BE2C (cell line): ENCODE measurements at regions not wholly inside any gene's neighbourhood (a gene's known extent, or its start where the extent isn't known, plus 50 kb on each side); places are given as distances from the start of the nearest gene placed in this dataset.
A peak's percentile ranks its signal among the peaks of the same experiment; 100 is the strongest.

Experiments
- DNase-seq: peaks from one replicate; pipeline ENCODE4 v3.0.0-alpha.2; 2020
- H3K27me3 ChIP-seq: fragments of 250-450 bp; sonication (Bioruptor Pico); 2 replicates; pipeline ENCODE4 v1.5.1; 2020; ENCODE audit warnings: mild to moderate bottlenecking
- H3K36me3 ChIP-seq: fragments of 250-450 bp; sonication (Bioruptor Pico); 2 replicates; pipeline ENCODE4 v1.5.1; 2020; ENCODE audit warnings: mild to moderate bottlenecking
- H3K4me1 ChIP-seq: fragments of 250-450 bp; sonication (Bioruptor Pico); 2 replicates; pipeline ENCODE4 v1.5.1; 2020
- H3K4me3 ChIP-seq: 2 replicates; pipeline ENCODE4 v1.5.1; 2011; ENCODE audit warnings: low read depth, low read length
- H3K9me3 ChIP-seq: fragments of 250-450 bp; sonication (Bioruptor Pico); 2 replicates; pipeline ENCODE4 v1.5.1; 2020
- TF ChIP-seq, protein P1 (sequence below): IDR thresholded peaks from 2 replicates; pipeline ENCODE4 v1.5.1; 2012; ENCODE audit warnings: mild to moderate bottlenecking, low read depth, low read length

DNA sequence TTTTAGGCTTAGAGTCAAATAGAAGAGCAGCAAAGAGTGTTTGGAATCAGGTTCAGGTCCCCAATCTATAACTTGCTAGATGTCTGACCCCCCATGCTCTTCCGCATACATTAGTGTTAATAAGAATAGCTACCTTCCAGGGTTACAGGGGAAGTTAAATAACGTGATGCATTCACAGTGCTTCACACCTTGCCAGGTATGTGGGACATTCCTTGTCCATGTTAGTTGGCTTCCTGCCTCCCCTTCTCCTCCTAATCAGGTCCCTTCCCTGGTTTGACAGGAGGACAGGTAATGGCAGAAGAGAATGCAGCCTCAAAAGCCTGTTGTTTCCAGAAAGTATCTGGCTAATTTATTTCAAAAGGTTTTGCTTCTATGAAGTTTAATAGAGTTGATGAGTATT is 248.7 kb downstream of the MID1IP1 start:
- no peak for DNase-seq
- no peaks in the 10 kb centered on the region for H3K36me3 ChIP-seq

DNA sequence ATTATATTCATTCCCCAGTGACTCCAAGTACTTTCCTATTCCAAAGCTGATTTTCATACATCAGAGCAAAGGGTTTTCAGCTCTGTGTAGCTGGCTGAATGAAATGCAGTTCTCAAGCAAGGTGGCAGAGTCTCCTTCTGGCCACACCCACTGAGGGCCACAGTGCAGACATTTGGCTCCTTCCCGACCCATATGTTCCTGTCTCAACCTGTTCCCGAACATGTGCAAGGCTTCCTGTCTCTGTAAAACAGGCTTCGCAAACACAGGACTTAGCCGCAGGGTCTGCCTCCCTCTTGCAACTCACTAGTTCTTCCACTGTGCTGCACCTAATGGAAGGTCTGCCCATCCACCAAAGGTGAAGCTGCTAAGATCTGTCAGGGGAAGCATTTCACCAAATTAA is 249.2 kb downstream of the MID1IP1 start:
- no peaks in the 10 kb centered on the region for H3K4me1 ChIP-seq
- H3K36me3 ChIP-seq, result no peaks in the 10 kb centered on the region
- no peak overlapping the region for H3K4me3 ChIP-seq
- no peaks in the 10 kb centered on the region for H3K9me3 ChIP-seq
- no peak for DNase-seq
- no peaks in the 10 kb centered on the region for H3K27me3 ChIP-seq
- TF ChIP-seq, protein P1, sequence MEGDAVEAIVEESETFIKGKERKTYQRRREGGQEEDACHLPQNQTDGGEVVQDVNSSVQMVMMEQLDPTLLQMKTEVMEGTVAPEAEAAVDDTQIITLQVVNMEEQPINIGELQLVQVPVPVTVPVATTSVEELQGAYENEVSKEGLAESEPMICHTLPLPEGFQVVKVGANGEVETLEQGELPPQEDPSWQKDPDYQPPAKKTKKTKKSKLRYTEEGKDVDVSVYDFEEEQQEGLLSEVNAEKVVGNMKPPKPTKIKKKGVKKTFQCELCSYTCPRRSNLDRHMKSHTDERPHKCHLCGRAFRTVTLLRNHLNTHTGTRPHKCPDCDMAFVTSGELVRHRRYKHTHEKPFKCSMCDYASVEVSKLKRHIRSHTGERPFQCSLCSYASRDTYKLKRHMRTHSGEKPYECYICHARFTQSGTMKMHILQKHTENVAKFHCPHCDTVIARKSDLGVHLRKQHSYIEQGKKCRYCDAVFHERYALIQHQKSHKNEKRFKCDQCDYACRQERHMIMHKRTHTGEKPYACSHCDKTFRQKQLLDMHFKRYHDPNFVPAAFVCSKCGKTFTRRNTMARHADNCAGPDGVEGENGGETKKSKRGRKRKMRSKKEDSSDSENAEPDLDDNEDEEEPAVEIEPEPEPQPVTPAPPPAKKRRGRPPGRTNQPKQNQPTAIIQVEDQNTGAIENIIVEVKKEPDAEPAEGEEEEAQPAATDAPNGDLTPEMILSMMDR, result no peak

More for the DNA sequence above, 248.7 kb downstream of the MID1IP1 start:
- no peaks in the 10 kb centered on the region for H3K4me1 ChIP-seq
- TF ChIP-seq, protein P1, result no peak
- H3K27me3 ChIP-seq, result no peaks in the 10 kb centered on the region
- H3K9me3 ChIP-seq, result no peaks in the 10 kb centered on the region
- H3K4me3 ChIP-seq, result no peak overlapping the region

DNA sequence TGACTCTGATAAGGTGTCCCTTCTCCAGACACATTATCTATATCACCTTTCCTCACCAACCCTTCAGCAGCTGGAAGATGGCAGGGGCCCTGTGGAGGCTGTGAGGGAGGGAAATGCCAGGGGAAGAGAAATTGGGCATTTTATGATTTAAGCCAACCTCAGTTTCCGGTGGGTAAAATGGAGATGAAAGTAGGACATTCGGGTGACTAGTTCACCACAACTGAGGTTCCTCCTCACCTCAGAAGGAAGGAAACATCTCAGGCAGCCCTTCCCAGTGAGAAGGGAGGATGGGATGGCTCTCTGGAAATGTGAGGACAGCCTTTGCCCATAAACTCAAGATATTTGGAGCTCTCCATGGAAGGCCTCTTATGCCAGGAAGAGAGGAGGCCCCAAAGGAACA is 251.5 kb downstream of the MID1IP1 start:
- no peak for DNase-seq
- TF ChIP-seq, protein P1, result no peak

DNA sequence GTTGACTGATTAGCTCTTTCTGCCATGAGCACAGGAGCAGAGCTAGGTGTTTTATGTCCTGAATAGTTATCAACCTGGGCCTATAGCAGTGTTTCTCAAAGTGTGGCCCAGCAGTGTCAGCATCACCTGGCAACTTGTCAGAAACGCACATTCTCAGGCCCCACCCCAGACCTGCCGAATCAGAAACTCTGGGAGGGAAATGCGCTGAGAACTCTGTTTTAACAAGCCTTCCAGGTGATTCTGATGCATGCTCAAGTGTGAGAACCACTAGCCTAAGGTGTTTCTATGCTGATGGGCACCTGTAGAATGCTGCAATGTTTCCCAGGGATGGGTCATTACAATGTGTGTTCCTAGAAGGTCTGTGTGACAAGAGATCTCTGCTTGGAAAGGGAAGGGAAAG is 257.5 kb downstream of the MID1IP1 start:
- Histone ChIP-seq H3K36me3 (no peaks in the 10 kb centered on the region), H3K9me3 (no peaks in the 10 kb centered on the region), H3K4me3 (no peak overlapping the region), H3K4me1 (no peaks in the 10 kb centered on the region), H3K27me3 (no peaks in the 10 kb centered on the region)
- TF ChIP-seq, protein P1, result no peak
- no peak for DNase-seq

More for the DNA sequence above, 251.5 kb downstream of the MID1IP1 start:
- Histone ChIP-seq H3K36me3 (no peaks in the 10 kb centered on the region), H3K9me3 (no peaks in the 10 kb centered on the region), H3K27me3 (no peaks in the 10 kb centered on the region), H3K4me3 (no peak overlapping the region), H3K4me1 (no peaks in the 10 kb centered on the region)

DNA sequence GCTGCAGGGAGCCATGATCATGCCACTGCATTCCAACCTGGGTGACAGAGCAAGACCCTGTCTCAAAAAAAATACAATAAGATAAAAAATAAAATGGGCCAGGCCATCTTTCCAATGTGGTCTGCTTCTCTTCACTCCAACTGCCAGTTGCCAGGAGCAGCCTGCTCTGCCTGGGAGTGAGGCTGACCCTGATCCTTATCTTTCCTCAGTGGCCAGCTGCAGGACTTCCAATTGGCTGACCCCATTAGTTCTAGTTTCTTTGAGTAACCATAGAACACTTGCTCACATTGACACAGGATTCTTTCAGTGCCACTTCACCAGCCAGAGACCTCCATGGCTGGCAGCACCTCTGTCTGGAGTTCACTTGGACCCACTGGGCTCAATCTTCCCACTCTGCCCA is 258.6 kb downstream of the MID1IP1 start:
- no peak overlapping the region for H3K4me3 ChIP-seq
- peak; percentile 13 for DNase-seq
- H3K9me3 ChIP-seq, result no peaks in the 10 kb centered on the region
- H3K36me3 ChIP-seq, result no peaks in the 10 kb centered on the region
- TF ChIP-seq, protein P1, result no peak
- no peaks in the 10 kb centered on the region for H3K4me1 ChIP-seq
- H3K27me3 ChIP-seq, result no peaks in the 10 kb centered on the region

DNA sequence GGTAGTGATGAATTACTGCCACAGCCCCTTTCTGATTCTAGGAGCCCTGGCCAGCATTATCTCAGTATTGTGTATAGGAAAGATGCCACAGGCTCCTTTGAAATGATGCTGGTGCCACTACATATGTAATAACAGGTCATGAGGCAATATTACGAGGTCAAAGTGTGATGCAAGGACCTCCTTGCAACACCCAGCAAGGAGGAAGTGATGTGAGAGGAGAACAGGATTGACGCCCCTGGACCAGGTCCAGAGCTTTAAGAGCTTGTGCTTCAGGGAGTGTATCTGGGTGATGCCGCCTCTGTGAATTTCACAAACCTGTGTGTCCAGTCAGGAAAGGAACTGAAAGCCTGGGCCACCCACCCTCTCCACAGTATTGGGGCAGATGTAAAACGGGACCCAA is 261.8 kb downstream of the MID1IP1 start:
- TF ChIP-seq, protein P1, result no peak
- no peak for DNase-seq
- H3K27me3 ChIP-seq, result no peaks in the 10 kb centered on the region
- no peaks in the 10 kb centered on the region for H3K36me3 ChIP-seq
- no peaks in the 10 kb centered on the region for H3K4me1 ChIP-seq
- no peak overlapping the region for H3K4me3 ChIP-seq
- no peaks in the 10 kb centered on the region for H3K9me3 ChIP-seq
